ENCODE measurements at regions not wholly inside any gene's neighbourhood (a gene's known extent, or its start where the extent isn't known, plus 50 kb on each side); places are given as distances from the start of the nearest gene placed in this dataset.

- Histone ChIP-seq H3K4me1 (ENCODE audit: insufficient read depth) (no peaks in the 10 kb centered on the region), H3K4me2 (ENCODE audit: unreplicated experiment) (no peak overlapping the region), H3K27me3 (replicated peaks; ENCODE audit: insufficient read depth) (no peaks in the 10 kb centered on the region), H3F3A (ENCODE audit: insufficient read depth) (no peaks in the 10 kb centered on the region), H3K9me2 (ENCODE audit: insufficient read depth) (no peaks in the 10 kb centered on the region), H3K4me3 (no peak overlapping the region), H3K9ac (no peak overlapping the region), H3K27ac (no peak overlapping the region), H3K9me3 (ENCODE audit: low read depth) (no peaks in the 10 kb centered on the region), H3K36me3 (ENCODE audit: low read depth) (no peaks in the 10 kb centered on the region), H4K20me1 (ENCODE audit: insufficient read depth) (no peaks in the 10 kb centered on the region), H3K79me2 (ENCODE audit: insufficient read depth) (no peaks in the 10 kb centered on the region), H2AFZ (no peak overlapping the region)
- no peak for TF ChIP-seq EZH2 (IDR thresholded peaks at IDR 0.05; ENCODE audit: insufficient read depth, poor library complexity, severe bottlenecking)
- no peak for TF ChIP-seq EZH2phosphoT487 (IDR thresholded peaks at IDR 0.05; ENCODE audit: insufficient read depth, low read depth)
- DNase-seq = no peak
- 88 to 96% methylated on average over 4 of the region's 4 CpGs for WGBS, 2 experiments (ENCODE audit: low coverage in 1 of 2, low lambda C conversion rate in 2 of 2, missing lambda C conversion rate in 2 of 2)
- in situ Hi-C loops (cut with MboI) = no loop called here
Measured at GRCh38 chr13:29952245-29952644, 101.8 kb upstream of the UBL3 start.

DNA sequence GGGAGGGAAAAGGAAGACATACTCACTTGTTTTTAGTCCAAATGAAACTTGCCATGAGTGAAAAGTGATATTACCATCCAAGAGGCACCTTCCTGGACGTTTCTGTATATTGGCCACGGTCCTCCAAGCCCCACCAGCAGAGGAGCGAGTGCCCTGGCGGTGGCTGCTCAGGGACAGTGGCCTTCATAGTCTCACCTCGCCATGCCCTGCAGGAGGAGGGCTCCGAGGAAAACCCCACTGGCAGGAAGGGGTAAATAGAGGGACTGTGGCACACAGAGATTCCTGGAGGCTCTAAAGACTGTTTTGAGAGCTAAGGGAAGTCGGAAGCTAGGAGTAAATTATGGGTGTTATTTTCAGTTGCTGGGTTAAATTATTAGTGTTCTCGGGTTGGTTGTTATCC is 98.4 kb upstream of the UBL3 start:
- no peaks in the 10 kb centered on the region for H3K79me2 ChIP-seq (ENCODE audit: insufficient read depth)
- no peak overlapping the region for H2AFZ ChIP-seq
- H3K9me2 ChIP-seq (ENCODE audit: insufficient read depth) = no peaks in the 10 kb centered on the region
- no peak overlapping the region for H3K9ac ChIP-seq
- no peak for TF ChIP-seq EZH2phosphoT487 (IDR thresholded peaks at IDR 0.05; ENCODE audit: insufficient read depth, low read depth)
- no peak for TF ChIP-seq EZH2 (IDR thresholded peaks at IDR 0.05; ENCODE audit: insufficient read depth, poor library complexity, severe bottlenecking)
- H3K4me3 ChIP-seq = no peak overlapping the region
- no peaks in the 10 kb centered on the region for H3K27me3 ChIP-seq (replicated peaks; ENCODE audit: insufficient read depth)
- no peak overlapping the region for H3K27ac ChIP-seq
- H3F3A ChIP-seq (ENCODE audit: insufficient read depth) = no peaks in the 10 kb centered on the region
- no peaks in the 10 kb centered on the region for H3K36me3 ChIP-seq (ENCODE audit: low read depth)
- H3K4me2 ChIP-seq (ENCODE audit: unreplicated experiment) = no peak overlapping the region
- H4K20me1 ChIP-seq (ENCODE audit: insufficient read depth) = no peaks in the 10 kb centered on the region
- H3K9me3 ChIP-seq (ENCODE audit: low read depth) = no peaks in the 10 kb centered on the region
- DNase-seq = no peak
- in situ Hi-C loops (cut with MboI) = loop anchor here (25.0 kb wide), 1 partner anchor 164 kb away; no protein-coding TSS in a partner anchor
- no peaks in the 10 kb centered on the region for H3K4me1 ChIP-seq (ENCODE audit: insufficient read depth)
- WGBS, 2 experiments (ENCODE audit: low coverage in 1 of 2, low lambda C conversion rate in 2 of 2, missing lambda C conversion rate in 2 of 2) = 72 to 74% methylated on average over 8 of the region's 8 CpGs

- Histone ChIP-seq H3K27ac (no peak overlapping the region), H3K79me2 (ENCODE audit: insufficient read depth) (no peaks in the 10 kb centered on the region), H4K20me1 (ENCODE audit: insufficient read depth) (no peaks in the 10 kb centered on the region), H3K27me3 (replicated peaks; ENCODE audit: insufficient read depth) (no peaks in the 10 kb centered on the region), H3K4me3 (no peak overlapping the region), H3K4me1 (ENCODE audit: insufficient read depth) (no peaks in the 10 kb centered on the region), H3K9ac (no peak overlapping the region), H2AFZ (no peak overlapping the region), H3K4me2 (ENCODE audit: unreplicated experiment) (no peak overlapping the region), H3K9me3 (ENCODE audit: low read depth) (no peaks in the 10 kb centered on the region), H3K9me2 (ENCODE audit: insufficient read depth) (no peaks in the 10 kb centered on the region), H3K36me3 (ENCODE audit: low read depth) (no peaks in the 10 kb centered on the region), H3F3A (ENCODE audit: insufficient read depth) (no peaks in the 10 kb centered on the region)
- TF ChIP-seq EZH2 (IDR thresholded peaks at IDR 0.05; ENCODE audit: insufficient read depth, poor library complexity, severe bottlenecking) (no peak), EZH2phosphoT487 (IDR thresholded peaks at IDR 0.05; ENCODE audit: insufficient read depth, low read depth) (no peak)
- 64 to 69% methylated on average over 7 of the region's 7 CpGs for WGBS, 2 experiments (ENCODE audit: low coverage in 1 of 2, low lambda C conversion rate in 2 of 2, missing lambda C conversion rate in 2 of 2)
- in situ Hi-C loops (cut with MboI) = loop anchor here (25.0 kb wide), 1 partner anchor 164 kb away; no protein-coding TSS in a partner anchor
- DNase-seq = peak; percentile 34
Measured at GRCh38 chr13:29948244-29948643, 97.8 kb upstream of the UBL3 start.

DNA sequence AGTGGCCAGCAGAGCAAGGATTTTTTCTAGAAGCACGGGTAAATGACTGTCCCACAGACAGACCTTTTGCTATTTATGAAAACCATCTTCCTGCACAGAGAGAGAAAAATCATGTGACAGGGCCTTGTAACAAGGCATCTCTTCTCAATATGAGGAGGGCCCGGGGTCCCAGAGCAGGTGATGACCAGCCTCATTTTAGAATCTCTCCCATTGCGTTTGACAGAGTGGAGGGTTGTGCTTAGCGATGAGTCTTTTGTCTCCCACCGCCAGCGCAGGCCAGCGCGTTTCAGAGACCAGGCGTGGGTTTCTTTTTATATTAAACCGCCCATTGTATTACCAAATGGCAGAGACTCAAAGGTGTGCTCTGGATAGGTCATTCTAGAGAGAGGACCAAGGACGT is 97.4 kb upstream of the UBL3 start:
- no peak overlapping the region for H2AFZ ChIP-seq
- H3K79me2 ChIP-seq (ENCODE audit: insufficient read depth) = no peaks in the 10 kb centered on the region
- in situ Hi-C loops (cut with MboI) = loop anchor here (25.0 kb wide), 1 partner anchor 164 kb away; no protein-coding TSS in a partner anchor
- TF ChIP-seq EZH2phosphoT487 (IDR thresholded peaks at IDR 0.05; ENCODE audit: insufficient read depth, low read depth) (no peak), EZH2 (IDR thresholded peaks at IDR 0.05; ENCODE audit: insufficient read depth, poor library complexity, severe bottlenecking) (no peak)
- WGBS, 2 experiments (ENCODE audit: low coverage in 1 of 2, low lambda C conversion rate in 2 of 2, missing lambda C conversion rate in 2 of 2) = 93 to 95% methylated on average over 11 of the region's 11 CpGs
- H3F3A ChIP-seq (ENCODE audit: insufficient read depth) = no peaks in the 10 kb centered on the region
- H3K4me1 ChIP-seq (ENCODE audit: insufficient read depth) = no peaks in the 10 kb centered on the region
- H4K20me1 ChIP-seq (ENCODE audit: insufficient read depth) = no peaks in the 10 kb centered on the region
- no peaks in the 10 kb centered on the region for H3K9me3 ChIP-seq (ENCODE audit: low read depth)
- no peak overlapping the region for H3K9ac ChIP-seq
- DNase-seq = no peak
- no peaks in the 10 kb centered on the region for H3K36me3 ChIP-seq (ENCODE audit: low read depth)
- no peak overlapping the region for H3K27ac ChIP-seq
- no peak overlapping the region for H3K4me3 ChIP-seq
- no peaks in the 10 kb centered on the region for H3K27me3 ChIP-seq (replicated peaks; ENCODE audit: insufficient read depth)
- H3K4me2 ChIP-seq (ENCODE audit: unreplicated experiment) = no peak overlapping the region
- H3K9me2 ChIP-seq (ENCODE audit: insufficient read depth) = no peaks in the 10 kb centered on the region

GRCh38 chr13:29946093-29946492 is 95.7 kb upstream of the UBL3 start:
- H3F3A ChIP-seq (ENCODE audit: insufficient read depth) = no peaks in the 10 kb centered on the region
- in situ Hi-C loops (cut with MboI) = loop anchor here (25.0 kb wide), 1 partner anchor 166 kb away; no protein-coding TSS in a partner anchor
- H3K4me2 ChIP-seq (ENCODE audit: unreplicated experiment) = no peak overlapping the region
- no peak overlapping the region for H3K4me3 ChIP-seq
- H3K27me3 ChIP-seq (replicated peaks; ENCODE audit: insufficient read depth) = no peaks in the 10 kb centered on the region
- H3K9ac ChIP-seq = no peak overlapping the region
- no peak for TF ChIP-seq EZH2phosphoT487 (IDR thresholded peaks at IDR 0.05; ENCODE audit: insufficient read depth, low read depth)
- TF ChIP-seq EZH2 (IDR thresholded peaks at IDR 0.05; ENCODE audit: insufficient read depth, poor library complexity, severe bottlenecking) = no peak
- 96 to 98% methylated on average over 6 of the region's 6 CpGs for WGBS, 2 experiments (ENCODE audit: low coverage in 1 of 2, low lambda C conversion rate in 2 of 2, missing lambda C conversion rate in 2 of 2)
- no peaks in the 10 kb centered on the region for H3K9me3 ChIP-seq (ENCODE audit: low read depth)
- no peaks in the 10 kb centered on the region for H3K4me1 ChIP-seq (ENCODE audit: insufficient read depth)
- H4K20me1 ChIP-seq (ENCODE audit: insufficient read depth) = no peaks in the 10 kb centered on the region
- DNase-seq = no peak
- no peaks in the 10 kb centered on the region for H3K36me3 ChIP-seq (ENCODE audit: low read depth)
- H3K27ac ChIP-seq = no peak overlapping the region
- no peak overlapping the region for H2AFZ ChIP-seq
- no peaks in the 10 kb centered on the region for H3K79me2 ChIP-seq (ENCODE audit: insufficient read depth)
- H3K9me2 ChIP-seq (ENCODE audit: insufficient read depth) = no peaks in the 10 kb centered on the region
